MM.1S (cell line): ENCODE measurements at regions not wholly inside any gene's neighbourhood (a gene's known extent, or its start where the extent isn't known, plus 50 kb on each side); places are given as distances from the start of the nearest gene placed in this dataset.

Source experiments
- DNase-seq: peaks from one replicate; pipeline ENCODE4 v3.0.0-alpha.2; 2015
- H2AFZ ChIP-seq: fragments of 300-600 bp; sonication (generic); 2 replicates; pipeline ENCODE4 v1.6.0; 2016; ENCODE audit warnings: antibody characterized with exemption, low read length
- H3F3A ChIP-seq: fragments of 300-600 bp; sonication (generic); 2 replicates; pipeline ENCODE4 v1.6.1; 2016; ENCODE audit warnings: mild to moderate bottlenecking, antibody characterized with exemption, low read length, moderate library complexity, mixed read lengths; ENCODE audit not compliant: insufficient read depth
- H3K27ac ChIP-seq: fragments of 300-600 bp; sonication (generic); 2 replicates; pipeline ENCODE4 v1.5.1; 2016; ENCODE audit warnings: mild to moderate bottlenecking, low read length
- H3K27me3 ChIP-seq: fragments of 300-600 bp; sonication (generic); replicated peaks from 2 replicates; pipeline ENCODE4 v1.6.0; 2016; ENCODE audit warnings: low read length; ENCODE audit not compliant: insufficient read depth
- H3K36me3 ChIP-seq: fragments of 300-600 bp; sonication (generic); replicated peaks from 2 replicates; pipeline ENCODE4 v1.6.1; 2016; ENCODE audit warnings: mild to moderate bottlenecking, low read length, mixed read lengths; ENCODE audit not compliant: insufficient read depth
- H3K4me1 ChIP-seq: fragments of 300-600 bp; sonication (generic); 2 replicates; pipeline ENCODE4 v1.6.1; 2016; ENCODE audit warnings: low read length, mixed read lengths
- H3K4me2 ChIP-seq: fragments of 300-600 bp; sonication (generic); 2 replicates; pipeline ENCODE4 v1.6.0; 2016; ENCODE audit warnings: low read depth, low read length
- H3K4me3 ChIP-seq: fragments of 300-600 bp; sonication (generic); 2 replicates; pipeline ENCODE4 v1.5.1; 2016; ENCODE audit warnings: low read length, mixed read lengths
- H3K79me2 ChIP-seq: fragments of 300-600 bp; sonication (generic); 2 replicates; pipeline ENCODE4 v1.6.1; 2016; ENCODE audit warnings: mixed run types, low read length, mixed read lengths
- H3K9ac ChIP-seq: fragments of 300-600 bp; sonication (generic); 2 replicates; pipeline ENCODE4 v1.6.1; 2016; ENCODE audit warnings: low read length, mixed read lengths
- H3K9me2 ChIP-seq: fragments of 300-600 bp; sonication (generic); replicated peaks from 2 replicates; pipeline ENCODE4 v1.6.1; 2016; ENCODE audit warnings: mild to moderate bottlenecking, low read length, mixed read lengths; ENCODE audit not compliant: insufficient read depth
- H3K9me3 ChIP-seq: fragments of 300-600 bp; sonication (generic); replicated peaks from 2 replicates; pipeline ENCODE4 v1.6.1; 2016; ENCODE audit warnings: mild to moderate bottlenecking, low read length, mixed read lengths; ENCODE audit not compliant: insufficient read depth
- H4K20me1 ChIP-seq: fragments of 300-600 bp; sonication (generic); 2 replicates; pipeline ENCODE4 v1.6.1; 2016; ENCODE audit warnings: mild to moderate bottlenecking, low read length, moderate library complexity, mixed read lengths; ENCODE audit not compliant: insufficient read depth
- EZH2 ChIP-seq: fragments of 300-600 bp; sonication (generic); optimal IDR thresholded peaks from 2 replicates; pipeline ENCODE3; 2017; ENCODE audit warnings: low read depth, mild to moderate bottlenecking, antibody characterized with exemption, low read length, mixed read lengths
- EZH2phosphoT487 ChIP-seq: fragments of 300-600 bp; sonication (generic); IDR thresholded peaks from 2 replicates; pipeline ENCODE4 v1.6.1; 2018; ENCODE audit warnings: antibody characterized with exemption, low read length
- TF ChIP-seq, protein P1 (sequence below): fragments of 300-600 bp; sonication (generic); IDR thresholded peaks from 2 replicates; pipeline ENCODE4 v1.5.1; 2016; ENCODE audit warnings: antibody characterized with exemption, low read length, mixed read lengths

DNA sequence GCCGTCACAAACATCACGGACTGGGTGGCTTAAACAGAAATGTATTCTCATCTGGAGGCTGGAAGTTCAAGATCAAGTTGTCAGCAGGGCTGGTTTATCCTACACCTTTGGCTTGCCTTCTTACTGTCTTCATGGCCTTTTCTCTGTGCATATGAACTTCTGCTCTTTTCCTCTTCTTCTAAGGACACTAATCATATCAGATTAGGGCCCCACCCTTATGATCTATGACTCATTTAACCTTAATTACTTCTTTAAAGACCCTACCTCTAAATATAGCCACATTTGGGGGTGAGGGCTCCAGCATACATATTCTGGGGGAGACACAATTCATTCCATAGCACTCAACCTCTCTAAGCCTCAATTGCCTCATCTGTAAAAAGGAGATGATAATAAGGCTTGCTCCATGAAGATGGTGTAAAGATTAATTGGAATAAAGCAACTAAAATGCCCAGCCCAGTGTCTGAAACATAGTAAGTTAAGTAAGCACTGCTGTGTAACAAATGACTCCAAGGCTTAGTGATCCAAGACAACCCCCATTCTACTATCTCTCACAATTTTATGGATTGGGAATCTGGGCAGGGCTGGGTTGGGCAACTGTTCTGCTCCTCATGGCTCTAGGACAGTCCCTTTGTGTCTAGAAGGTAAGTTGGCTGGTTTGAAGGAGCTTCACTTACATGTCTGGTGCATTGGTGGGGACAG is 119.8 kb downstream of the BANF2 start:
- Histone ChIP-seq H3K27ac (no peak overlapping the region), H3K4me3 (no peak overlapping the region), H3K36me3 (no peaks in the 10 kb centered on the region), H3K79me2 (no peaks in the 10 kb centered on the region), H3K27me3 (no peaks in the 10 kb centered on the region), H3F3A (no peaks in the 10 kb centered on the region), H2AFZ (no peak overlapping the region), H3K9me2 (no peaks in the 10 kb centered on the region), H3K9me3 (no peaks in the 10 kb centered on the region), H3K4me2 (no peak overlapping the region), H3K4me1 (peaks cover 10% of the 10 kb centered on the region), H3K9ac (no peak overlapping the region), H4K20me1 (no peaks in the 10 kb centered on the region)
- TF ChIP-seq EZH2phosphoT487: no peak
- TF ChIP-seq EZH2: no peak
- TF ChIP-seq, protein P1, sequence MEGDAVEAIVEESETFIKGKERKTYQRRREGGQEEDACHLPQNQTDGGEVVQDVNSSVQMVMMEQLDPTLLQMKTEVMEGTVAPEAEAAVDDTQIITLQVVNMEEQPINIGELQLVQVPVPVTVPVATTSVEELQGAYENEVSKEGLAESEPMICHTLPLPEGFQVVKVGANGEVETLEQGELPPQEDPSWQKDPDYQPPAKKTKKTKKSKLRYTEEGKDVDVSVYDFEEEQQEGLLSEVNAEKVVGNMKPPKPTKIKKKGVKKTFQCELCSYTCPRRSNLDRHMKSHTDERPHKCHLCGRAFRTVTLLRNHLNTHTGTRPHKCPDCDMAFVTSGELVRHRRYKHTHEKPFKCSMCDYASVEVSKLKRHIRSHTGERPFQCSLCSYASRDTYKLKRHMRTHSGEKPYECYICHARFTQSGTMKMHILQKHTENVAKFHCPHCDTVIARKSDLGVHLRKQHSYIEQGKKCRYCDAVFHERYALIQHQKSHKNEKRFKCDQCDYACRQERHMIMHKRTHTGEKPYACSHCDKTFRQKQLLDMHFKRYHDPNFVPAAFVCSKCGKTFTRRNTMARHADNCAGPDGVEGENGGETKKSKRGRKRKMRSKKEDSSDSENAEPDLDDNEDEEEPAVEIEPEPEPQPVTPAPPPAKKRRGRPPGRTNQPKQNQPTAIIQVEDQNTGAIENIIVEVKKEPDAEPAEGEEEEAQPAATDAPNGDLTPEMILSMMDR: no peak
- DNase-seq: no peak

DNA sequence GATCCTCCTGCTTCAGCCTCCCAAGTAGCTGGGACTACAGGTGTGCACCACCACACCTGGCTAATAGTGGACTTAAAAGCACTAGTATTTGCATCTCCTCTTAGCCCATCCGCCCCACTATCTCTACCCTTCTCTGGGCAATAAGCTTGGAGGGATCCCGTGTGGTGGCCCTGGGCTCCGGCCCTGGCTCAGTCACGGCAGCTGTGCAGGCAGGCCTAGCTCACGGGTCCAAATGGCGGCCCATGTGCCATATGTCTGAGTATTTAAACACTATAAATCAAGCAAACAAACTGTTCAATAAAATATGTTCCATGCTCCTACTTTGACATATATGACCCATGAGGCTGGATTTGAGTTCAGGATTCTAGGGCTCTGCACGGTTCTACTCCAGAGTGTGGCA is 118.4 kb downstream of the BANF2 start:
- Histone ChIP-seq H3K36me3 (no peaks in the 10 kb centered on the region), H3K79me2 (no peaks in the 10 kb centered on the region), H3K4me3 (no peak overlapping the region), H3K27ac (no peak overlapping the region), H3K9ac (no peak overlapping the region), H2AFZ (no peak overlapping the region), H3K9me3 (no peaks in the 10 kb centered on the region), H3K4me2 (no peak overlapping the region), H3F3A (no peaks in the 10 kb centered on the region), H3K9me2 (no peaks in the 10 kb centered on the region), H3K4me1 (peaks cover 10% of the 10 kb centered on the region), H3K27me3 (no peaks in the 10 kb centered on the region), H4K20me1 (no peaks in the 10 kb centered on the region)
- DNase-seq: no peak
- TF ChIP-seq, protein P1: no peak
- no peak for TF ChIP-seq EZH2
- no peak for TF ChIP-seq EZH2phosphoT487

DNA sequence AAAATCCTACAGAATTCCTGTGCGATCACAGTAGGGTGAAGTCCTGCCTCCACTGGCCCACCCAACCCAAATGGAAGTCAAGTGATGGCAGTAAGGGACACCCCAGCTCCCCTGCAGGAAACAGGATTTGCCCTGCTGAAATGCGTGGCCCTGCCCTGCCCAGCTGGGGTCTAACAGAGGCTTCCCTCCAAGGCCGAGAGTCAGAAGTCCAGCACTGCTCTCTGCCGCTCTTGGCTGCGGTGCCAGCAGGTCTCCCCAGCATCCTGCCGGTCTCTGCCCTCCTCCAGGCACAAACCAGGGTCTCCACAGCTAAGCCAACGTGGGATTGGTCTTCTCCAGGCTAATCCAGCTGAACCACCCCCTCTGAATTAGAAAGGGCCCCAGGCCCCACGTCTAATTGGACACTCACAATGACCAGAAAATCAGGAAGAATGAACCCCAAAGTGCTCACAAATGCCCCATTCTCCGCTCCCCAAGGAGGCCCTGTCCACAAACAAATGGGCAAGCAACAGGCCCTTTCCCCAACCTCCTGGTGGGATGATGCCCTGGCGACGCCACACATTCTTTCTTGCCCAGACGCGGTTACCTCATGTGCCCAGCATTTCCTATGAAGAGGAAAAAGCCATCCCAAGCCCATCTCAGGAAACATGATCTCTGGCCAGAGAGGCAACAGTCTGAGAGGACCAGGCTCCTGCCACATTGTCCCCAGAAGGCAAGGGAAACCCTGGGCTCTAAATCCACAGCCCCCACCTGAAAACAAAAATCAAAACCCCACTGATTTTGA is 117.2 kb downstream of the BANF2 start:
- DNase-seq: no peak
- Histone ChIP-seq H3K4me2 (no peak overlapping the region), H3K27me3 (no peaks in the 10 kb centered on the region), H4K20me1 (no peaks in the 10 kb centered on the region), H3K79me2 (no peaks in the 10 kb centered on the region), H3F3A (no peaks in the 10 kb centered on the region), H3K4me3 (no peak overlapping the region), H3K9ac (no peak overlapping the region), H2AFZ (no peak overlapping the region), H3K4me1 (peaks cover 6% of the 10 kb centered on the region), H3K27ac (no peak overlapping the region), H3K9me3 (no peaks in the 10 kb centered on the region), H3K36me3 (no peaks in the 10 kb centered on the region), H3K9me2 (no peaks in the 10 kb centered on the region)
- TF ChIP-seq, protein P1: no peak
- no peak for TF ChIP-seq EZH2phosphoT487
- TF ChIP-seq EZH2: no peak
